IPS DF 6.9 (cell line): ENCODE measurements at regions not wholly inside any gene's neighbourhood (a gene's known extent, or its start where the extent isn't known, plus 50 kb on each side); places are given as distances from the start of the nearest gene placed in this dataset.

Experiments used
- DNase-seq: peaks from one replicate; pipeline ENCODE4 v3.0.0-alpha.2; 2013; ENCODE audit warnings: low read depth, low spot score
- H3K27ac ChIP-seq: one replicate; pipeline ENCODE4 v1.5.1; 2013; ENCODE audit warnings: low read length, control low read depth
- H3K27me3 ChIP-seq: 2 replicates; pipeline ENCODE4 v1.6.1; 2013; ENCODE audit warnings: mild to moderate bottlenecking, low read length; ENCODE audit not compliant: control insufficient read depth, insufficient read depth
- H3K36me3 ChIP-seq: 2 replicates; pipeline ENCODE4 v1.6.1; 2013; ENCODE audit warnings: low read length; ENCODE audit not compliant: control insufficient read depth, insufficient read depth
- H3K4me1 ChIP-seq: 2 replicates; pipeline ENCODE4 v1.6.1; 2013; ENCODE audit warnings: low read length; ENCODE audit not compliant: control insufficient read depth, insufficient read depth
- H3K4me3 ChIP-seq: 2 replicates; pipeline ENCODE4 v1.5.1; 2013; ENCODE audit warnings: mild to moderate bottlenecking, low read length
- H3K9me3 ChIP-seq: 2 replicates; pipeline ENCODE4 v1.6.1; 2013; ENCODE audit warnings: low read length, inconsistent platforms; ENCODE audit not compliant: control insufficient read depth, insufficient read depth
- WGBS: extraction: QIAGEN DNeasy Blood & Tissue Kit; methylation state at CpG from one replicate; pipeline ENCODE4 v1.1.7; 2013; ENCODE audit warnings: mixed read lengths, missing lambda C conversion rate; ENCODE audit not compliant: insufficient read length, insufficient coverage; 5-methylcytosine and 5-hydroxymethylcytosine counted together

DNA sequence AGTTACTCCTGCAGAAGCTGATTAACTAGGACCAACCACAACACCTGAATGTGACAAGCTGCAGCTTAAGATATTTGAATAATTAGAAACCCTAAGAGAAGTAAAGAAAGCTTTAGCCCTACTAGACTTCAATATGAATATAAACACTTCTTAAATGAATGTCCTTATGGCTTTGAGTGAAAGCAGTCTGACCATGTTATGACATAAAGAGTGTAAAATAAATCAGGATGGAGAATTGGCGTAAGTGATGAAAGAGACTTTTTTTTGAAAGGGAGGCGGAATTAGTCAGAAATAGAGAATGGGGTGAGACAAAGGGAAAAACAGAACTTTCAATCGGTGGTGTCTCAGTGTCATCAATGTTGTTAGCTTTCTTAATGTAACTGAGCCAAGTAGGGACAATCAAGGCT, 117.2 kb upstream of the MAGEB16 start:
- no peaks in the 10 kb centered on the region for H3K36me3 ChIP-seq
- no CpG with 5 or more reads among the region's 3 CpGs for WGBS
- no peaks in the 10 kb centered on the region for H3K4me1 ChIP-seq
- no peaks in the 10 kb centered on the region for H3K9me3 ChIP-seq
- no peak overlapping the region for H3K27ac ChIP-seq
- no peak overlapping the region for H3K4me3 ChIP-seq
- DNase-seq, result no peak
- no peaks in the 10 kb centered on the region for H3K27me3 ChIP-seq

- Histone ChIP-seq H3K27ac (no peak overlapping the region), H3K27me3 (no peaks in the 10 kb centered on the region), H3K36me3 (no peaks in the 10 kb centered on the region), H3K4me3 (no peak overlapping the region), H3K9me3 (no peaks in the 10 kb centered on the region), H3K4me1 (no peaks in the 10 kb centered on the region)
- no peak for DNase-seq
- WGBS, result no CpG with 5 or more reads among the region's 2 CpGs
Observed at GRCh38 chrX:35682476-35682875, 115.7 kb upstream of the MAGEB16 start.

- no CpG with 5 or more reads among the region's 2 CpGs for WGBS
- no peaks in the 10 kb centered on the region for H3K4me1 ChIP-seq
- H3K27ac ChIP-seq, result no peak overlapping the region
- H3K4me3 ChIP-seq, result no peak overlapping the region
- no peaks in the 10 kb centered on the region for H3K36me3 ChIP-seq
- no peak for DNase-seq
- H3K27me3 ChIP-seq, result no peaks in the 10 kb centered on the region
- H3K9me3 ChIP-seq, result no peaks in the 10 kb centered on the region
Observed at GRCh38 chrX:35696760-35697234, 101.3 kb upstream of the MAGEB16 start.

- no CpG with 5 or more reads among the region's 2 CpGs for WGBS
- H3K9me3 ChIP-seq, result no peaks in the 10 kb centered on the region
- DNase-seq, result no peak
- H3K27ac ChIP-seq, result no peak overlapping the region
- no peaks in the 10 kb centered on the region for H3K36me3 ChIP-seq
- no peak overlapping the region for H3K4me3 ChIP-seq
- no peaks in the 10 kb centered on the region for H3K27me3 ChIP-seq
- no peaks in the 10 kb centered on the region for H3K4me1 ChIP-seq
Observed at GRCh38 chrX:35699642-35700041, 98.5 kb upstream of the MAGEB16 start.

DNA sequence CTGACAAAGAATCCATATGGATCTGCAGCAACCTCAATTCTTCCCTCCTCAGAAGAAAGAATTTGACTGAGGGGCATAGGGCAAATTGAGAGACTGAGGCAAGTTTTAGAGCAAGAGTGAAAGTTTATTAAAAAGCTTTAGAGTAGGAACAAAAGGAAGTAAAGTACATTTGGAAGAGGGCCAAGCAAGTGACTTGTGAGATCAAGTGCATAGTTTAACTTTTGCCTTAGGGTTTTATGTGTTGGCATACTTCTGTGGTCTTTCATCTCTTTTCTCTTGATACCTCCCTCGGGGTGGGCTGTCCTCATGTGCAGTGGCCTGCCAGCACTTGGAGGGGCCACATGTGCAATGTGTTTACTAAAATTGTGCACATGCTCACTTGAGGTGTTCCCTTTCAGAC, 98.0 kb upstream of the MAGEB16 start:
- no peaks in the 10 kb centered on the region for H3K4me1 ChIP-seq
- H3K4me3 ChIP-seq, result no peak overlapping the region
- no peaks in the 10 kb centered on the region for H3K36me3 ChIP-seq
- H3K9me3 ChIP-seq, result no peaks in the 10 kb centered on the region
- no peak overlapping the region for H3K27ac ChIP-seq
- no CpG with 5 or more reads among the region's 1 CpG for WGBS
- no peaks in the 10 kb centered on the region for H3K27me3 ChIP-seq
- DNase-seq, result no peak

DNA sequence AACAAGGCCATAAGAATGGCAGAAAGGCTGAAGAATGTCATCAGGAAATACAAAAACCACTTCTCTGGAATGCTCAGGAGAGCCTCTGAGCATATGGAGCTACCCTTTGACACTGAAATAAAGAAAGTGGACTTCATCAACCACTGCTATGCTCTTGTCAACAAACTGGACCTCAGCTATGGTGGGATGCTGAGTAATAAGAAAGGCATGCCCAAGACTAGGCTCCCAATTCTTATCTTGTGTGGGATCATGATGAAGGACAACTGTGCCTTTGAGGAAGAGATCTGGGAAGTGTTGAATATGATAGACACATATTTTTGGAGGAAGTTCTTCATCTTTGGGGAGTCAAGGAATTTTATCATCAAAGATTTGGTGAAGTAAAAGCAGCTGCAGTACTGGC, 86.9 kb upstream of the MAGEB16 start:
- Histone ChIP-seq H3K9me3 (no peaks in the 10 kb centered on the region), H3K27me3 (no peaks in the 10 kb centered on the region), H3K4me1 (no peaks in the 10 kb centered on the region), H3K36me3 (no peaks in the 10 kb centered on the region), H3K27ac (no peak overlapping the region), H3K4me3 (no peak overlapping the region)
- DNase-seq, result no peak

- WGBS, result no CpG with 5 or more reads among the region's 5 CpGs
- H3K27me3 ChIP-seq, result peaks cover 1% of the 10 kb centered on the region; the same call in 1 of the 2 replicates
- no peak for DNase-seq
- no peaks in the 10 kb centered on the region for H3K9me3 ChIP-seq
- H3K27ac ChIP-seq, result no peak overlapping the region
- H3K4me3 ChIP-seq, result no peak overlapping the region
- H3K36me3 ChIP-seq, result no peaks in the 10 kb centered on the region
- H3K4me1 ChIP-seq, result no peaks in the 10 kb centered on the region
Observed at GRCh38 chrX:35722128-35722527, 76.0 kb upstream of the MAGEB16 start.

GRCh38 chrX:35726176-35726575, 72.0 kb upstream of the MAGEB16 start:
- Histone ChIP-seq H3K9me3 (no peaks in the 10 kb centered on the region), H3K4me3 (no peak overlapping the region), H3K27ac (no peak overlapping the region), H3K4me1 (no peaks in the 10 kb centered on the region), H3K27me3 (peaks cover 8% of the 10 kb centered on the region; the same call in 1 of the 2 replicates), H3K36me3 (no peaks in the 10 kb centered on the region)
- whole genome bisulfite sequencing, result no CpG with 5 or more reads among the region's 2 CpGs
- no peak for DNase-seq

GRCh38 chrX:35728481-35728880, 69.7 kb upstream of the MAGEB16 start:
- Histone ChIP-seq H3K9me3 (no peaks in the 10 kb centered on the region), H3K4me1 (no peaks in the 10 kb centered on the region), H3K27ac (no peak overlapping the region), H3K36me3 (no peaks in the 10 kb centered on the region), H3K27me3 (peaks cover 18% of the 10 kb centered on the region; the same call in 1 of the 2 replicates), H3K4me3 (no peak overlapping the region)
- WGBS, result no CpG with 5 or more reads among the region's 3 CpGs
- DNase-seq, result peak; percentile 25

DNA sequence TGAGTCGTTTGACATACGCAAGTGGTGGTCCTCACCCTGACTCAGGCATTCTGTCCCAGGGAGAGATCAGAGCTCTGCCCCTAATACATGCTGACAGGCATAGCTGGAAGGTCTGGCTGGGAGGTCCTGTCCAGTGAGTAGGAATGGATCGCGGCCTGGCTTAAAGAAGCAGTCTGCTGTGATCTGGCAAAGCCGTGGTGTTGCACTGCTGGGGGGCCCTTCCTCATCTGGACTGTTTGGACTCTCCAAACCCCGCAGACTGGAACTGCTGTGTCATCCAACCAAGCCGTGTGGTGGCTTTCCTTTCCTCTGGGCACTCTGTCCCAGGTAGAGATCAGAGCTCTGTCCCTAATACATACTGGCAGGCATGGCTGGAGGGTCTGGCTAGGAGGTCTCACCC, 64.3 kb upstream of the MAGEB16 start:
- H3K27me3 ChIP-seq, result peaks cover 22% of the 10 kb centered on the region; the same call in 1 of the 2 replicates
- H3K4me3 ChIP-seq, result no peak overlapping the region
- no peak overlapping the region for H3K27ac ChIP-seq
- no CpG with 5 or more reads among the region's 7 CpGs for WGBS
- no peaks in the 10 kb centered on the region for H3K9me3 ChIP-seq
- H3K36me3 ChIP-seq, result no peaks in the 10 kb centered on the region
- no peaks in the 10 kb centered on the region for H3K4me1 ChIP-seq
- DNase-seq, result no peak

- no CpG with 5 or more reads among the region's 1 CpG for WGBS
- Histone ChIP-seq H3K27me3 (no peaks in the 10 kb centered on the region), H3K4me3 (no peak overlapping the region)
Observed at GRCh38 chrX:35741142-35741541, 57.0 kb upstream of the MAGEB16 start.

More at GRCh38 chrX:35741142-35741541, 57.0 kb upstream of the MAGEB16 start:
- Histone ChIP-seq H3K9me3 (no peaks in the 10 kb centered on the region), H3K4me1 (no peaks in the 10 kb centered on the region), H3K27ac (no peak overlapping the region), H3K36me3 (no peaks in the 10 kb centered on the region)
- DNase-seq, result no peak
